Left lung (tissue), 4 donors: ENCODE measurements at regions not wholly inside any gene's neighbourhood (a gene's known extent, or its start where the extent isn't known, plus 50 kb on each side); places are given as distances from the start of the nearest gene placed in this dataset.
"Not testable (repeated sequence)": the region's sequence is repeated elsewhere in the genome, so short reads cannot be mapped to it uniquely, and the experiment has no call there.

Source experiments
- ATAC-seq: fragments of 200-7000 bp; cut with Tn5 transposase; one replicate; pipeline ENCODE4 v1.9.1; 2020; ENCODE audit warnings: moderate library complexity
- DNase-seq, 4 donors: peaks; one replicate each; pipeline ENCODE4 v3.0.0-alpha.2; 2013 to 2020
- H3K27ac ChIP-seq, 2 donors: fragments of 200-600 bp; sonication (generic) in 1 of 2; one replicate each; pipeline versions ENCODE4 v1.5.0 to v1.8.0; 2020 to 2021
- H3K27me3 ChIP-seq, 2 donors: fragments of 200-600 bp; sonication (generic) in 1 of 2; one replicate each; pipeline versions ENCODE4 v1.5.0 to v1.8.0; 2020 to 2021
- H3K36me3 ChIP-seq, 2 donors: fragments of 200-600 bp; sonication (generic) in 1 of 2; one replicate each; pipeline versions ENCODE4 v1.5.0 to v1.8.0; 2020 to 2021
- H3K4me1 ChIP-seq, 2 donors: fragments of 200-600 bp; one replicate each; pipeline ENCODE4 v1.8.0; 2021
- H3K4me3 ChIP-seq, 2 donors: fragments of 200-600 bp; sonication (generic) in 1 of 2; one replicate each; pipeline versions ENCODE4 v1.5.0 to v1.8.0; 2020 to 2021; ENCODE audit warnings: mild to moderate bottlenecking in 1 of 2
- H3K9me3 ChIP-seq, 2 donors: fragments of 200-600 bp; sonication (generic) in 1 of 2; one replicate each; pipeline versions ENCODE4 v1.5.0 to v1.8.0; 2020 to 2021
- intact Hi-C, 2 donors: fragments of 100-400 bp; cut with DNase I; formaldehyde crosslinking; loops; one replicate each; pipeline versions ENCODE4 v1.11.2 to v1.14.2; 2022
- TF ChIP-seq, protein P1 (sequence below), 2 donors: fragments of 200-600 bp; sonication (generic) in 1 of 2; IDR thresholded peaks; one replicate each; pipeline versions ENCODE4 v1.5.0 to v1.8.0; 2021; ENCODE audit warnings: antibody characterized with exemption in 2 of 2
- donor health status: DM: no; HTN: yes; CAD: no.
- donor health status: DM: no; HTN: no; CAD: no.

- Histone ChIP-seq H3K27me3 (no peaks in the 10 kb centered on the region), H3K4me1 (no peaks in the 10 kb centered on the region), H3K9me3 (peaks cover 0 to 13% of the 10 kb centered on the region in 2 donors), H3K36me3 (no peaks in the 10 kb centered on the region), H3K27ac (no peak overlapping the region), H3K4me3 (no peak overlapping the region)
- peak in 2 of 4 donors; percentile 12 to 22 for DNase-seq
- ATAC-seq: no peak
- TF ChIP-seq, protein P1, sequence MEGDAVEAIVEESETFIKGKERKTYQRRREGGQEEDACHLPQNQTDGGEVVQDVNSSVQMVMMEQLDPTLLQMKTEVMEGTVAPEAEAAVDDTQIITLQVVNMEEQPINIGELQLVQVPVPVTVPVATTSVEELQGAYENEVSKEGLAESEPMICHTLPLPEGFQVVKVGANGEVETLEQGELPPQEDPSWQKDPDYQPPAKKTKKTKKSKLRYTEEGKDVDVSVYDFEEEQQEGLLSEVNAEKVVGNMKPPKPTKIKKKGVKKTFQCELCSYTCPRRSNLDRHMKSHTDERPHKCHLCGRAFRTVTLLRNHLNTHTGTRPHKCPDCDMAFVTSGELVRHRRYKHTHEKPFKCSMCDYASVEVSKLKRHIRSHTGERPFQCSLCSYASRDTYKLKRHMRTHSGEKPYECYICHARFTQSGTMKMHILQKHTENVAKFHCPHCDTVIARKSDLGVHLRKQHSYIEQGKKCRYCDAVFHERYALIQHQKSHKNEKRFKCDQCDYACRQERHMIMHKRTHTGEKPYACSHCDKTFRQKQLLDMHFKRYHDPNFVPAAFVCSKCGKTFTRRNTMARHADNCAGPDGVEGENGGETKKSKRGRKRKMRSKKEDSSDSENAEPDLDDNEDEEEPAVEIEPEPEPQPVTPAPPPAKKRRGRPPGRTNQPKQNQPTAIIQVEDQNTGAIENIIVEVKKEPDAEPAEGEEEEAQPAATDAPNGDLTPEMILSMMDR (IDR thresholded peaks at IDR 0.05): no peak
- intact Hi-C loops: no loop called here
Measured at GRCh38 chr12:28750946-28751685, 398.0 kb upstream of the FAR2 start.

GRCh38 chr12:28755027-28755426 lies 394.1 kb upstream of the FAR2 start:
- ATAC-seq: no peak

GRCh38 chr12:28759333-28759732 lies 389.7 kb upstream of the FAR2 start:
- TF ChIP-seq, protein P1 (IDR thresholded peaks at IDR 0.05): no peak
- Histone ChIP-seq H3K9me3 (peaks cover 0 to 12% of the 10 kb centered on the region in 2 donors), H3K27ac (no peak overlapping the region), H3K27me3 (no peaks in the 10 kb centered on the region), H3K4me3 (no peak overlapping the region), H3K36me3 (no peaks in the 10 kb centered on the region), H3K4me1 (no peaks in the 10 kb centered on the region)
- intact Hi-C loops: no loop called here
- no peak for ATAC-seq
- no peak for DNase-seq

More at GRCh38 chr12:28755027-28755426, 394.1 kb upstream of the FAR2 start:
- Histone ChIP-seq H3K27ac (no peak overlapping the region), H3K4me1 (no peaks in the 10 kb centered on the region), H3K27me3 (no peaks in the 10 kb centered on the region), H3K36me3 (no peaks in the 10 kb centered on the region), H3K9me3 (peaks cover 0 to 13% of the 10 kb centered on the region in 2 donors), H3K4me3 (no peak overlapping the region)
- TF ChIP-seq, protein P1 (IDR thresholded peaks at IDR 0.05): no peak
- intact Hi-C loops: no loop called here
- no peak for DNase-seq

GRCh38 chr12:28760040-28760903 lies 388.8 kb upstream of the FAR2 start:
- intact Hi-C loops, H3K9me3 ChIP-seq, ATAC-seq, DNase-seq, H3K4me3 ChIP-seq, H3K27me3 ChIP-seq, H3K36me3 ChIP-seq, H3K27ac ChIP-seq, H3K4me1 ChIP-seq: not testable (repeated sequence)

DNA sequence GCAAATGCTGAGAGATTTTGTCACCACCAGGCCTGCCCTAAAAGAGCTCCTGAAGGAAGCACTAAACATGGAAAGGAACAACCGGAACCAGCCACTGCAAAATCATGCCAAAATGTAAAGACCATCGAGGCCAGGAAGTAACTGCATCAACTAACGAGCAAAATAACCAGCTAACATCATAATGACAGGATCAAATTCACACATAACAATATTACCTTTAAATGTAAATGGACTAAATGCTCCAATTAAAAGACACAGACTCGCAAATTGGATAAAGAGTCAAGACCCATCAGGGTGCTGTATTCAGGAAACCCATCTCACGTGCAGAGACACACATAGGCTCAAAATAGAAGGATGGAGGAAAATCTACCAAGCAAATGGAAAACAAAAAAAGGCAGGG lies 387.2 kb upstream of the FAR2 start:
- H3K4me3 ChIP-seq, H3K27ac ChIP-seq, H3K27me3 ChIP-seq, H3K36me3 ChIP-seq, ATAC-seq, intact Hi-C loops, DNase-seq, H3K9me3 ChIP-seq, H3K4me1 ChIP-seq: not testable (repeated sequence)

DNA sequence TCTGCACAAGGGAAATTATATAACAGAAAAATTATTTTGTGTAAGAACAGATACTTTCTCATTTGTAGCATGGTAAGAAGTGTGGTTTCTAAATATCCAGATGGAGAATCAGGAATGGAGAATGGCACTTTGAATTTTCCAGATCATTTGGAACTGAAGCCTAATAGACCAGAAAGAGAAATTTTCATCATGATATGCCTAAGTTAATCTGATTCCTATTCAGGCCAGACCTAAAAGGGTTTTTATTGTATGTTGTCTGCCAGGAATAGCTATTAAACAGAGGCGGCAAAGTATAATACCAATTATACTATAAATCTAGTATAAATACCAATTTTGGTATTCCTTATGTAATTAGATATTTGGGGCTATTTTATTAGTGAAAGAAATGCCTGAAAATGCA lies 382.7 kb upstream of the FAR2 start:
- intact Hi-C loops: no loop called here
- TF ChIP-seq, protein P1 (IDR thresholded peaks at IDR 0.05): no peak
- H3K27me3 ChIP-seq: no peaks in the 10 kb centered on the region

More for the DNA sequence above, 382.7 kb upstream of the FAR2 start:
- H3K4me1 ChIP-seq: no peaks in the 10 kb centered on the region
- H3K9me3 ChIP-seq: peaks cover 0 to 4% of the 10 kb centered on the region in 2 donors
- no peak overlapping the region for H3K4me3 ChIP-seq
- no peaks in the 10 kb centered on the region for H3K36me3 ChIP-seq
- H3K27ac ChIP-seq: no peak overlapping the region
- no peak for DNase-seq
- ATAC-seq: no peak
